ENCODE measurements at regions not wholly inside any gene's neighbourhood (a gene's known extent, or its start where the extent isn't known, plus 50 kb on each side); places are given as distances from the start of the nearest gene placed in this dataset.

GRCh38 chr10:2728087-2728486 is 339.3 kb upstream of the PFKP start:
- H3K4me3 ChIP-seq (ENCODE audit: low read depth, low read length): no peak overlapping the region
- peaks cover 6% of the 10 kb centered on the region; the same call in 1 of the 2 replicates for H3K9me3 ChIP-seq (ENCODE audit: control insufficient read depth, insufficient read depth, low read depth, low read length)
- H3K27me3 ChIP-seq (ENCODE audit: control insufficient read depth, insufficient read depth, low read length): no peaks in the 10 kb centered on the region
- no peaks in the 10 kb centered on the region for H3K4me1 ChIP-seq (ENCODE audit: control insufficient read depth, insufficient read depth, low read length)
- H3K36me3 ChIP-seq (ENCODE audit: control insufficient read depth, insufficient read depth, low read length): no peaks in the 10 kb centered on the region
- no peak overlapping the region for H3K27ac ChIP-seq (ENCODE audit: low read depth, low read length)
- no peak overlapping the region for H3K9ac ChIP-seq (ENCODE audit: low read length)

- no peaks in the 10 kb centered on the region for H3K36me3 ChIP-seq (ENCODE audit: control insufficient read depth, insufficient read depth, low read length)
- H3K9ac ChIP-seq (ENCODE audit: low read length): no peak overlapping the region
- peaks cover 14% of the 10 kb centered on the region for H3K4me1 ChIP-seq (ENCODE audit: control insufficient read depth, insufficient read depth, low read length)
- peaks cover 13% of the 10 kb centered on the region for H3K9me3 ChIP-seq (ENCODE audit: control insufficient read depth, insufficient read depth, low read depth, low read length)
- H3K27ac ChIP-seq (ENCODE audit: low read depth, low read length): no peak overlapping the region
- no peak overlapping the region for H3K4me3 ChIP-seq (ENCODE audit: low read depth, low read length)
- no peaks in the 10 kb centered on the region for H3K27me3 ChIP-seq (ENCODE audit: control insufficient read depth, insufficient read depth, low read length)
Measured at GRCh38 chr10:2716596-2716995, 350.8 kb upstream of the PFKP start.

DNA sequence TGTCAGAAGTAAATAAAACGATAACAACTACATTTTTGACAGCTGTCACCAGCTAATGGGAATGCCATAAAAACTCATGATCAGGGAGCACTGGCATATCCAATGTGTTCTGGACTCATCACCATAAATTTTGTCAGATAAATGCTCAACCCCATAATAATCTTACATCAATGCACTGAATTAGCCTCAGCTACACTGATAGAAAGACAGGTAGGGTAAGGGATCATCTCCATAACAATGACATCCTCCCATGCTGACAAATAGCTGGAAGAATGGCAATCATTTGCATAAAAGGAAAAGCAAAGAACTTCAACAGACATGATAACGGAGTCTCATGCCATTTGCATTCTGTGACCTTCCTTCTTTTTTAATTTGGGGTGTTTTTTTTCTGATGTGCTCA is 352.8 kb upstream of the PFKP start:
- H3K36me3 ChIP-seq (ENCODE audit: control insufficient read depth, insufficient read depth, low read length): no peaks in the 10 kb centered on the region; the same call in 1 of the 2 replicates
- H3K4me1 ChIP-seq (ENCODE audit: control insufficient read depth, insufficient read depth, low read length): peaks cover 14% of the 10 kb centered on the region
- no peak overlapping the region for H3K4me3 ChIP-seq (ENCODE audit: low read depth, low read length)
- no peak overlapping the region for H3K27ac ChIP-seq (ENCODE audit: low read depth, low read length)
- peaks cover 24% of the 10 kb centered on the region for H3K9me3 ChIP-seq (ENCODE audit: control insufficient read depth, insufficient read depth, low read depth, low read length)
- no peaks in the 10 kb centered on the region for H3K27me3 ChIP-seq (ENCODE audit: control insufficient read depth, insufficient read depth, low read length)
- H3K9ac ChIP-seq (ENCODE audit: low read length): no peak overlapping the region

GRCh38 chr10:2703953-2704352 is 363.4 kb upstream of the PFKP start:
- Histone ChIP-seq H3K9me3 (ENCODE audit: control insufficient read depth, insufficient read depth, low read depth, low read length) (peaks cover 12% of the 10 kb centered on the region; the same call in 1 of the 2 replicates), H3K4me1 (ENCODE audit: control insufficient read depth, insufficient read depth, low read length) (no peaks in the 10 kb centered on the region; the same call in 1 of the 2 replicates), H3K9ac (ENCODE audit: low read length) (no peak overlapping the region), H3K4me3 (ENCODE audit: low read depth, low read length) (no peak overlapping the region), H3K36me3 (ENCODE audit: control insufficient read depth, insufficient read depth, low read length) (no peaks in the 10 kb centered on the region), H3K27ac (ENCODE audit: low read depth, low read length) (no peak overlapping the region), H3K27me3 (ENCODE audit: control insufficient read depth, insufficient read depth, low read length) (no peaks in the 10 kb centered on the region)

DNA sequence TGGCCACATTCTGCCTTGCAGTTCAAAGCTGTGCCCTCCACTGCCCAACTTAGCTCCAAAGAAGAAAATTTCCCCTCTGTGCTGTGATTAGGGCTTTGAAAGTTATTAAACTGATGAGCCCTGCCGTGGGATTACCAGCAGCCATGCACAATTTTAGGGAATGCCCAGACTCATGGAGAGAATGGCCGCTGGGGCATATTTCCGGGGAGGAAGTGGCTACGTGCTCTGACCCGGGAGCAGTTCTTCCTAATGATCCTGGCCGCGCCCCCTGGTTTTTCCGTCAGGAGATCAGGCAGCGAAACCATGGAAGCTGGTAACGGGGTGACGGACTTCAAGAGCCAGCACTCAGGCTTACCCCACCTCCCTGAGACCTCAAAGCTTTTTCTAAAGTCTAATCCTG is 365.5 kb upstream of the PFKP start:
- H3K36me3 ChIP-seq (ENCODE audit: control insufficient read depth, insufficient read depth, low read length): no peaks in the 10 kb centered on the region
- no peaks in the 10 kb centered on the region; the same call in 1 of the 2 replicates for H3K4me1 ChIP-seq (ENCODE audit: control insufficient read depth, insufficient read depth, low read length)
- H3K9me3 ChIP-seq (ENCODE audit: control insufficient read depth, insufficient read depth, low read depth, low read length): peaks cover 8% of the 10 kb centered on the region; the same call in 1 of the 2 replicates
- H3K27ac ChIP-seq (ENCODE audit: low read depth, low read length): no peak overlapping the region
- no peak overlapping the region for H3K4me3 ChIP-seq (ENCODE audit: low read depth, low read length)
- H3K27me3 ChIP-seq (ENCODE audit: control insufficient read depth, insufficient read depth, low read length): no peaks in the 10 kb centered on the region
- no peak overlapping the region for H3K9ac ChIP-seq (ENCODE audit: low read length)

- Histone ChIP-seq H3K9me3 (ENCODE audit: control insufficient read depth, insufficient read depth, low read depth, low read length) (peaks cover 8% of the 10 kb centered on the region; the same call in 1 of the 2 replicates), H3K27ac (ENCODE audit: low read depth, low read length) (no peak overlapping the region), H3K9ac (ENCODE audit: low read length) (no peak overlapping the region), H3K4me1 (ENCODE audit: control insufficient read depth, insufficient read depth, low read length) (no peaks in the 10 kb centered on the region; the same call in 1 of the 2 replicates), H3K27me3 (ENCODE audit: control insufficient read depth, insufficient read depth, low read length) (no peaks in the 10 kb centered on the region), H3K36me3 (ENCODE audit: control insufficient read depth, insufficient read depth, low read length) (no peaks in the 10 kb centered on the region), H3K4me3 (ENCODE audit: low read depth, low read length) (no peak overlapping the region)
Measured at GRCh38 chr10:2700626-2701305, 366.6 kb upstream of the PFKP start.

DNA sequence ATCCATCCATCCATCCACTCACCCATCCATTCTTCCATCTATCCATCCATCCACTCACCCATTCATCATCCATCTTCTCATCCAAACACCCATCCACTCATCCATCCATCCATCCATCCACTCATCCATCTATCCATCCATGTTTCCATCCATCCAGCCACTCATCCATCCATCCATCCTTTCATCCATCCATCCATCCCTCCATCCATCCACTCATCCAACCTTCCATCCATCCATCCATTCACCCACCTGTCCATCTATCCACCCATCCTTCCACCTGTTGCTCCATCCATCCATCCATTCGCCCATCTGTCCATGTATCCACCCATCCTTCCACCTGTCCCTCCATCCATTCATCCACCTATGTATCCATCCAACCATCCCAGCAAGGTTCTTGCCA is 378.4 kb upstream of the PFKP start:
- Histone ChIP-seq H3K4me1 (ENCODE audit: control insufficient read depth, insufficient read depth, low read length) (no peaks in the 10 kb centered on the region), H3K27me3 (ENCODE audit: control insufficient read depth, insufficient read depth, low read length) (no peaks in the 10 kb centered on the region), H3K9ac (ENCODE audit: low read length) (no peak overlapping the region), H3K27ac (ENCODE audit: low read depth, low read length) (no peak overlapping the region), H3K9me3 (ENCODE audit: control insufficient read depth, insufficient read depth, low read depth, low read length) (no peaks in the 10 kb centered on the region), H3K36me3 (ENCODE audit: control insufficient read depth, insufficient read depth, low read length) (no peaks in the 10 kb centered on the region), H3K4me3 (ENCODE audit: low read depth, low read length) (no peak overlapping the region)

DNA sequence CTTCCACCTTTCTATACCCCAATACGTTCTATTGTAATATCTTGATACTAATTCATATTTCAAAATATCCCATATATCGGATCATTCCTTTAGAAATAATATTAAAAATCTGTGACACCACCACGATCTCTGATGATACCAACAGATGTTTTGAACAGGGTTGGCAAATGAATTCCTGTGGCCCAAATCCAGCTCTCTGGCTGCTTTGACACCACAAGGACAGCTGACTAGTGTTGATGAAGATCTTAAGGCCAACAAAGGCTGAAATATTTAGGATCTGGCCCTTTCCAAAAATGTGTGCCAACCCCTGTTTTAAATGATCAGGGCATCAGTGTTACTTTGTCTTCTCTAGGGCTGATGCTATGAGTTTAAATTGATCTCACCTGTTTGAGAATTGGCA is 380.7 kb upstream of the PFKP start:
- no peaks in the 10 kb centered on the region for H3K9me3 ChIP-seq (ENCODE audit: control insufficient read depth, insufficient read depth, low read depth, low read length)
- H3K36me3 ChIP-seq (ENCODE audit: control insufficient read depth, insufficient read depth, low read length): no peaks in the 10 kb centered on the region
- no peaks in the 10 kb centered on the region for H3K4me1 ChIP-seq (ENCODE audit: control insufficient read depth, insufficient read depth, low read length)
- H3K9ac ChIP-seq (ENCODE audit: low read length): no peak overlapping the region
- H3K4me3 ChIP-seq (ENCODE audit: low read depth, low read length): no peak overlapping the region
- H3K27ac ChIP-seq (ENCODE audit: low read depth, low read length): no peak overlapping the region
- H3K27me3 ChIP-seq (ENCODE audit: control insufficient read depth, insufficient read depth, low read length): no peaks in the 10 kb centered on the region

DNA sequence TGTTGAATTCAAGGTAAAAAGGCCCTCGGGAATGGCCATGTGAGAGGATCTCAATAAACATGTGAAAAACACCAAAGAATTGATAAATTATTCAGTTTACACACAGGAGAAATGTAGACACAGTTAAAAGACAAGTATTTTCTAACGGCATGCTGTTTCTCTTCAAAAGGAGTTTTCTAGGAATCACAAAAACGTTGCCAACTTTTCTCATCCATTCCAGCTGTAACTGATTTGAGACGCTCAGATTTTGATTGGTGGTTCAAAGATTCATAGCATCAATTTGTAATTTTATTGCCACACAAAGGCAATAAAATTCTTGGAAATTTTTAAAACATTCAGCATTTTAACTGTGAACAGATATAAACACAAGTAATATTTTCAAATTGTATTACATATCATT is 384.9 kb upstream of the PFKP start:
- Histone ChIP-seq H3K9me3 (ENCODE audit: control insufficient read depth, insufficient read depth, low read depth, low read length) (no peaks in the 10 kb centered on the region), H3K4me1 (ENCODE audit: control insufficient read depth, insufficient read depth, low read length) (no peaks in the 10 kb centered on the region), H3K4me3 (ENCODE audit: low read depth, low read length) (no peak overlapping the region), H3K27me3 (ENCODE audit: control insufficient read depth, insufficient read depth, low read length) (no peaks in the 10 kb centered on the region), H3K9ac (ENCODE audit: low read length) (no peak overlapping the region), H3K36me3 (ENCODE audit: control insufficient read depth, insufficient read depth, low read length) (no peaks in the 10 kb centered on the region), H3K27ac (ENCODE audit: low read depth, low read length) (no peak overlapping the region)

DNA sequence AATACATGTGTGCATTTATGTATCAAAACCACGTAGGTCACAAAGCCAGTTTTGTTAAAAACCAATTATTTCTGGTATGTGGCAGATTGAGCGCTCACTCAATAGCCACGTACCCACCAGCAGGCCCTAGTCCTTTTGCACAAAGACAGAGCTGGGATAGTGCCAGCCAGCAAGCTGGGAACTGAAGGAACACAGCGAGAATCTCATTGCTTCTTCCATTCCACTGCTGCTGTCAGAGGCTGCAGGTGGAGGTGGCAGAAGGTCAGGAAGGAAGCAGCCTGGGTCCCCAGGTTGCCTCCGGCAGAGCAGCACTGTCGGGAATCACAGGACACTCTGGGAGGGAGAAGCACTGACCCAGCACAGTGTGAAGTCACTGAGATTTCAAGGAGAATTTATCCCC is 385.5 kb upstream of the PFKP start:
- no peaks in the 10 kb centered on the region for H3K36me3 ChIP-seq (ENCODE audit: control insufficient read depth, insufficient read depth, low read length)
- H3K9me3 ChIP-seq (ENCODE audit: control insufficient read depth, insufficient read depth, low read depth, low read length): no peaks in the 10 kb centered on the region
- no peak overlapping the region for H3K9ac ChIP-seq (ENCODE audit: low read length)
- no peak overlapping the region for H3K4me3 ChIP-seq (ENCODE audit: low read depth, low read length)
- no peaks in the 10 kb centered on the region for H3K4me1 ChIP-seq (ENCODE audit: control insufficient read depth, insufficient read depth, low read length)
- no peaks in the 10 kb centered on the region for H3K27me3 ChIP-seq (ENCODE audit: control insufficient read depth, insufficient read depth, low read length)
- no peak overlapping the region for H3K27ac ChIP-seq (ENCODE audit: low read depth, low read length)

DNA sequence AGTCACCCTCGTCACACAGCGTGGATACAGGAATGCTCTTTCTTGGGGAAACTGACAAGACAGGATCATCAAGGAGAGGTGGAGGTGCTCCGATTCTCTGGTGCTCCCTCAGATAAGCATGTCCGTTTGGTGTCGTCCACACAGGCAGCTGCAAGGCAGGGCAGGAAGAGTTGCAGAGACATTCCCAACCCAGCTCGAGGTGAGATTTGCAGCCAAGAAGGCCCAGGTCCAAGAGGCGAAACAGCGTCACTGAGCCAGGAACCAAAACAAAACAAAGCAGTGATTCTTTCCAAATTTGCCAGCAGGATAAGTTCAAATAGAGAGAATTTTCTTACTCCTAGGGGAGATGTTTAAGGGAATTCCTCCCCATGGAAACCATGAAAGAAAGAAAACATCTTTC is 386.5 kb upstream of the PFKP start:
- Histone ChIP-seq H3K4me3 (ENCODE audit: low read depth, low read length) (no peak overlapping the region), H3K36me3 (ENCODE audit: control insufficient read depth, insufficient read depth, low read length) (no peaks in the 10 kb centered on the region), H3K9ac (ENCODE audit: low read length) (no peak overlapping the region), H3K4me1 (ENCODE audit: control insufficient read depth, insufficient read depth, low read length) (no peaks in the 10 kb centered on the region), H3K27me3 (ENCODE audit: control insufficient read depth, insufficient read depth, low read length) (no peaks in the 10 kb centered on the region), H3K9me3 (ENCODE audit: control insufficient read depth, insufficient read depth, low read depth, low read length) (no peaks in the 10 kb centered on the region), H3K27ac (ENCODE audit: low read depth, low read length) (no peak overlapping the region)

Data from HUES6 (cell line).